Mammary epithelial cell (primary cell): ENCODE measurements at regions not wholly inside any gene's neighbourhood (a gene's known extent, or its start where the extent isn't known, plus 50 kb on each side); places are given as distances from the start of the nearest gene placed in this dataset.

Experiments used
- CTCF ChIP-seq, 2 donors: IDR thresholded peaks in 1 of 2; conservative IDR thresholded peaks in 1 of 2; 2 replicates each; pipeline ENCODE4 v1.5.1; 2011 to 2012; ENCODE audit warnings: inconsistent platforms in 2 of 2, low read length in 2 of 2, mild to moderate bottlenecking in 2 of 2, control low read depth in 1 of 2, low read depth in 1 of 2; ENCODE audit not compliant: insufficient read depth in 1 of 2; ENCODE audit errors: extremely low read depth in 1 of 2
- EZH2 ChIP-seq: IDR thresholded peaks from 2 replicates; pipeline ENCODE4 v1.6.1; 2012; ENCODE audit warnings: low read length, inconsistent platforms, borderline replicate concordance

DNA sequence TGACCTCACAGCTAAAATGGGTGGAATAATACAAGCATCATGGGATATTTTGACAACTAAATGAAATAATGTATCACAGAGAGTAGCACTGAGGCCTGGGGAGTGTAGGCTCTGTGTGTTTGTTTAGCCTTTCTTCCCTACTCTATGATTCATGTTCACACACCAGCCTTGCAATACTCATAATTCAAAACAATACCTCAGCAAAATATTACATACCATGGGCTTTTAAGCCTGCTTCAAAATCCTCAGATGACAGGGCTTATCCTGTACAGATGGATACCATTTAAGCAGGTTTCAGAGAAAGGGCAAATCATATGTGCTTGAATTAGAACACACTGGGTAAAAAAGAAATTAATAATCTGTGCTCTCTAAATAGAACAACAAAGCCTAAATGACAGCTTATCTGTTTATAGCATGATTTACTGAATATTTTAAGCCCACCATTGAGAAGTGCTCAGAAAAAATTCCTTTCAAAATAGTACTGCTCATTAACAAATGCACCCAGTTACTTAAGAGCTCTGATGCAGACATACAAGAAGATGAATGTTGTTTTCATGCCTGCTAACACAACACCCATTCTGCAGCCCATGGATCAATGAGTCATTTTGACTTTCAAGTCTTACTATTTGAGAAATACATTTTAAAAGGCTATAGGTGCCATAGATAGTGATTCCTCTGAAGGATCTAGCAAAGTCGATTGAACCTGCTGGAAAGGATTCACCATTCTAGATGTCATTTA, 84.9 kb upstream of the ADAMTS20 start:
- TF ChIP-seq CTCF (conservative IDR thresholded peaks at IDR 0.05 in 1 of 2, IDR thresholded peaks at IDR 0.05 in 1 of 2; ENCODE audit: extremely low read depth in 1 of 2, insufficient read depth in 1 of 2, low read depth in 1 of 2, low read length in 2 of 2) (no peak), EZH2 (no peak)
